Hindlimb muscle (tissue), 1 donor: ENCODE measurements at regions not wholly inside any gene's neighbourhood (a gene's known extent, or its start where the extent isn't known, plus 50 kb on each side); places are given as distances from the start of the nearest gene placed in this dataset.

ENCODE experiments used
- DNase-seq: peaks from one replicate; pipeline ENCODE4 v3.0.0-alpha.2; 2013

DNA sequence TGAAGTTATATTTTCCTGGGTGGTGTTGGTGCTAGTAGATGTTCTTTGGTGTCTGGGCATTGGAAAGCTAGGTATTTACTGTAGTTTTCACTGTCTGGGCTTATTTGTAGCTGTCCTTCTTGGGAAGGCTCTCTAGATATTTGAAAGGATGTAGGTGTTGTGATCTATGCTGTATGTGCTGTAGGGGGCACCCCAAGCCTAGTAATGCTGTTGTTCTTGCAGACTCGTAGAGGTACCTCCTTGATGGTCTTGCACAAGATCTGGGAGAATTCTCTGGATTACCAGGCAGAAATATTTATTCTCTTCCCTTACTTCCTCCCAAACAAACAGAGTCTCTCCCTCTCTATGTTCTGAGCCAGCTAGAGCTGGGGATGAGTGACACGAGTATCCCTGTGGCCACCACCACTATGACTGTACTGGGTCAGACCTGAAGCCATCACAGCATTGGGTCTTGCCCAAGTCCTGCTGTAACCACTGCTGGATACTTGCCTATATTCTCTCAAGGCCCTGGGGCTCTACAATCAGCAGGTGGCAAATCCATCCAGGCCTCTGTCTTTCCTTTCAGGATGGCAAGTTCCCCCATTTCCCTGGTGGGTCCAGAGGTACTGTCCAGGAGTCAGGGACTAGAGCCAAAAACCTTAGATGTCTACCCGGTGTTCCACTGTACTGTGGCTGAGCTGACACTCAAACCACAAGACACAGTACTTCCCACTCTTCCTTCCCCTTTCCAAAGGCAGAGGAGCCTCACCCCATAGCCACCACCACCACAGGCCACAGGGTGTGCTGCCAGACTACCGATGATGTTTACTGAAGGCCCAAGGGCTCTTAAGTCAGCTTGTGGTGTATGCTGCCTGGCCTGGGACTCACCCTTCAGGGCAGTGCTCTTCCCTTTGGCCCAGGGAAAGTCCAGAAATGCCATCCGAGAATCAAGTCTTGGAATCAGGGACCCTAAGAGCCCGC lies 195.2 kb upstream of the DPPA4 start:
- DNase-seq, result peak; percentile 33

DNA sequence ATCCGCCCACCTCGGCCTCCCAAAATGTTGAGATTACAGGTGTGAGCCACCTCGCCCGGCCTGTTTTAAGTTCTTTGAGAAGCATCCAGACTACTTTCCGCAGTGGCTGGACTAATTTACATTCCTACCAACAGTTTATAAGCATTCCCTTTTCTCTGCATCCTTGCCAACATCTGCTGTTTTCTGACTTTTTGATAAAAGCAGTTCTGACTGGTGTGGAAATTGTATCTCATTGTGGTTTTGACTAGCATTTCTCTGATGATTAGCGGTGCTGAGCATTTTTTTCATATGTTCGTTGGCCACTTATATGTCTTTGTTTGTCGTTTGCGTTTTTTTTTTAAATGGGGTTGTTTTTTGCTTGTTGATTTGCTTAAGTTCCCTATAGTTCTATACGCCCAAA lies 208.4 kb upstream of the DPPA4 start:
- no peak for DNase-seq

DNA sequence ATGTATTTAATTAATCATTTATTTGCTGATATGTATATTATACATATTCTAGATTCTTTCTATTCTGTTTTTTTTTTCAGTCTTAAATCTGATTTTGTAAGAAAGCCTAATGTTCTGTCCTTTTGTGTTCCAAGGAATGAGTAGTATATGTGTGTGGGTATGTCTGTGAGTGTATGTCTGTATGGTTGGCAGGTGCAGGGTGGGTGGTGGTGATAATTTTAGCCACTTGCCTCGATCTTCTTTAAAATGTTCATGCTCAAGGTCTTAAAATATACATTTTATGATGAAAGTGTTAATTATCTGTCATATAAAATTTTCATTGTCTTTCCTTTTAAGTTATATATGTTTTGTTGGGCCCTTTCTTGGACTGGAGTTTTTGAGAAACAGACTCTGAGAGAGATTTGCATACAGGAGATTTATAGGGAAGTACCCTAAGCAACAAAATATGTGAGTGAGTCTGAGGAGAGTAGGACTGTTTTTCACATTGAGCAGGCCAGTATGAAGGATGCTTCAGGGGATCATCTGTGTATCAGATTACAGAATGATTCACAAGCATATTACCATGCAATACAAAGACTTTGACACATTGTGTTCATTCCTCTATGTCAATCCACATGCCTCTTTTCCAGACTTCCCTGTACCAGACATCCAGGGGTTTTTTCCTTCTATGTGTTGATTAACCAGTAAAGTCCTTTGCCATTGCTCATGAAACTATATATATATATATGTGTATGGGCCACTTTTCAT lies 211.0 kb upstream of the DPPA4 start:
- no peak for DNase-seq

DNA sequence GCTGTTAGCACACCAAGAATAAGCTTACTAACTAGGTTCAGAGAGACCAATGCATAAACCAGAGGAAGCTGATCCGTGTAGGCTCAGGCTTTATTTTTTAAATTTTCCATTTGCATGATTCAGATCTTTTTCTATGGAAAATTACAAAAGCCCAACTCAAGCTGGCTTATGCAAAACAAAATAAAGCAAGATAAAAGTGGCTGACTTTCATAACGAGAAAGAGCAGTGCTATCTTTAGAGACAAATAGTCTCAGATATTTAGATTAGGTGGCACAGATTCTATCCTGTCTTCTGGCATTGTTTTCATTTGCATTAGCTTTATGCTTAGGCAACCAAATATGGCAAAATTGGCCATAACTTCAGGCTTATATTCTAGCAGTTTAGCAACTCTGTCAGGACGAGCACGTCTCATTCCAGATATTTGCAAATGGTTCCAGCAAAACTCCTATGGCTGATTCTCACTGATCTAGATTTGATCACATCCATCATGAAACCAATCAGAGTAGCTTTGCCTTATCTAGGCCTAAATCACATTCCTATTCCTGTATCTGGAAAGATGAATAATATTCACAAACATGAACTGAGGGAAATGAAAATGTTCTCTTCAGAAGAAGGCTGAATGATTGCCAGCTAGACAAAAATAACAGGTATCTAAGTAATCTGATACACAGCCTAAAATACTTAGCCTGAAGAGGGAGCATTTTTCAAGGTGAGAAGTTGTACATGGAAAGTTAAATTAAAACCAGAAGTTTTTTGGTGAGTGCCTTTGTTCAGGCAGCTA lies 216.4 kb upstream of the DPPA4 start:
- DNase-seq, result no peak

DNA sequence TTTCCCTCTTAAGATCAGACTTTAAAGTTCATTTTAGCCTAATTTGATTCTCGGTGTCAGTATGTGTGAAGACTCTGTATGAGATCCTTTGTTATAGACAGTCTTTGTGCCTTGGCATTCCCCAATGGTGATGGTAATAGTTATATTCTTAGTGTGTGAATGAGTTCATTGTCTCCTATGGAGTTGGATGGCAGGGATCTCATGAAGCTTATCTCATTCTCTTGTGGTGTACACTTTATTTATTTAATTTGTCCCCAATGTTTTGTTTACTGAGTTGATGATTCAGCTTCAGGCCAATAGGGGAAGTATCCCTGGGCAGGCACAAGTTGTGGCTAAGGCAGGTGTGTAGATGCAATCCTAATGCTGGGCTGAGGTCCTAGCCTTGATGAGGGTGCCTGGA lies 222.0 kb upstream of the DPPA4 start:
- DNase-seq, result no peak

DNA sequence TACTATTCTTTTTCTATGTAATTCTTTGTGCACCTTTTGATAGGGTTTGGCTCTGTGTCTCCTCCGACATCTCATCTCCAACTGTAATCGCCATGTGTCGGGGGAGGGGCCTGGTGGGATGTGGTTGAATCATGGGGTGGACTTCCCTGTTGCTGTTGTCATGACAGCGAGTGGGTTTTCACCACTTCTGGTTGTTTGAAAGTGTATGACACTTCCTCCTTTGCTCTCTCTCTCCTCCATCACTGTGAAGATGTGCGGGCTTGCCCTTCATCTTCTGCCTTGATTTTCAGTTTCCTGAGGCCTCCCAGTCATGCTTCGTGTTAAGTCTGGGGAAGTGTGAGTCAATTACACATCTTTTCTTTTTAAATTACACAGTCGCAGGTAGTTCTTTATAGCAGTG lies 225.8 kb upstream of the DPPA4 start:
- DNase-seq, result no peak

DNA sequence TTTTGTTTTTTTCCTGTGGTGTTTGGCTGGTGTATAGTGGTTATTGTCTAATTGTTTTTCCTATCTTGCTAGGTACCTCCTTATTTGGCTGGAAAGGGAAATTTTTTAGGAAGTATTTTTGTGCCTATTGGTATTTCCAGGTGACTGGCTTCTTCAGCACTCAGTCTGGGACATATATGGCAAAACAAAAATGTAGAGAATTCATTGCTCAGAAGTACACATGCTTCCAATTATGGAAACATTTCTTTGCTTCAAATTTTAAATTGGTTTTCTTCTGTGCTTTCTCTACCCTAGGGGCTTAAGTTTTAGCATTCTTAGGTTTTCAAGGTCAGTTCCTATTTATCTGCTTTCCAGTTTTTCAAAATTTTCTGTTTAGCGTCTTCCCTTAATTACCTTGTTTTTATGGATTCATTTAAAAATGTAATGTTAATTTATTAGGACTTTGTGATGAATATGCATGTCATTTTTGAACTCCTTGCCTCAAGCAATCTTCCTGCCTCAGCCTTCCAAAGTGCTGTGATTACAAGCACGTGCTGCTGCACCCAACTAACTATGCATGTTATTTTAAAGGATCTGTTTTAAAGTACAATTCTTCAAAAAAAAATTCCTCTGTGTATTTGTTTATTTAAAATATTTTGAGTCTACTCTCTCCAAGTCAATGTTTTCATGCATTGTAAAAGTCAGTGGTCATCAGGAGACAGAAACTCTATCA lies 231.9 kb upstream of the DPPA4 start:
- DNase-seq, result no peak

DNA sequence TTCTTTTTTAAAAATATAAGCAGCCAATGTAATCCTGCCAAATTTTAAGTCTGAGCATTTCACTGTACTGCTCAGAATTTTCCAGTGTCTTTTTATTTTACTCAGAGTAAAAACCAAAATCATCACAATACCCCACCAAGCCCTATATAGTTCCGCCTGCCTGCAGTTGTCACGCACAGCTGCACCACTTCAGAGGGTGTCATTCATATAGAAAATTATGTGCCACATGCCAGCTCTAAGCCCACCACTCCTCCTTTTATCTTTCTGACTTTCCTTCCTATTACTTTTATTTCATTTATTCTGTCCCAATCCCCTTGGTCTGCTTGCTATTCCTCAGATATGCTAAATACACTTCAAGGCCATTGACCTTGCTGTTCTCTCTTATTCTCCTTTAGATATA lies 233.1 kb upstream of the DPPA4 start:
- no peak for DNase-seq

DNA sequence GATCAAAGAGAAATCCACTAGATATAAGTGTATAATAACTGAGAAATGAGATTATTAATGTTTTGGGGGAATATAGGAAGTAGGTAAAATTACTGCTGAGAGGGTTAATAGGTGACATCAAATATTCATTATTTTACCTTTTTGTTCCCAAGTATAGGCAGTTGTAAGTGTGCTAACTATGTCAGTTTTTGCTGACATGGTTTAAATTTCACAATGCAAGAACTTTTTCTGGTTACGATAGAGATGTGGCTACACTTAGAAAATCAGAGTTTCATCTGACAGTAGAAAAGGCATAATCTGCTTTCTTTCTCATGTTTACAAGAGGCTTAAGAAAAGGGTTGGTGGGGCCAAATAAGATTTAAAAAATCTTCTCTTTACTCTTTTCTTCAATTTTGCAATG lies 235.0 kb upstream of the DPPA4 start:
- DNase-seq, result no peak

DNA sequence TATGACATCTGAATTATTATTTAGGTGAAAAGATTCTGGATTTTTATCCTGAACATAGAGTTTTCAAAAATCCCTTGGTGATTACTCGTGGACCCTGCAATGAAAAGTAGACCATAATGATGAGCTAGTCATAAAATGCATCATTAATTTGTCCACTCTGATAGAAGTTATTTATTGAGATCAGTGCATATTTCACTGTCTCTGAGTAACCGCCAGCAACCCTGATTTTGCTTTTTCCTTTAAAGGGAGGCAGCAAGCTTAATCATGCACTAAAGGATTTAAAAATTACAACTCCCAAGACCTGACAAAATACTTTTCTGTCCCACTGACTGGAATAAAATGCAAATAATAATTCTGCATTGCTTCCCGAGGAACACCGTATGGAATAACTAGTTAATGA lies 259.6 kb upstream of the DPPA4 start:
- DNase-seq, result no peak

DNA sequence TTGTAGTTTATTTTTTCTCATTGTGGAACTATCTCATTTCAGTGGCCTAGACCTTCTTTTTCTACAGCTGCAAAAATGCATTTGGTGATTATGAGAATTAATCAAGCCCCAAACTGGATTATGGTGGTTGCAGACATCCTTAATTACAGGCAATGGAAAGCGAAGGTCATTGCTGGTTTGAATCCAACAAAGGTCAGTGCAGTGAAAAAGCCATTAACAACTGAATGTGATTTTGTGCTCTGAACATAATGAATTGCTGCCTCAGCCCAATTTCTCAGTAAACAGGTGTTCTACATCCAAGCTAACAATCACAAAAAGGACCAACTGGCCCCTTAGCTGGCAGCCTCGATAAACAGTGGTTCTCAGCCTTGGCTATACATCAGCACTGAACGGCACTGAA lies 260.1 kb upstream of the DPPA4 start:
- no peak for DNase-seq

DNA sequence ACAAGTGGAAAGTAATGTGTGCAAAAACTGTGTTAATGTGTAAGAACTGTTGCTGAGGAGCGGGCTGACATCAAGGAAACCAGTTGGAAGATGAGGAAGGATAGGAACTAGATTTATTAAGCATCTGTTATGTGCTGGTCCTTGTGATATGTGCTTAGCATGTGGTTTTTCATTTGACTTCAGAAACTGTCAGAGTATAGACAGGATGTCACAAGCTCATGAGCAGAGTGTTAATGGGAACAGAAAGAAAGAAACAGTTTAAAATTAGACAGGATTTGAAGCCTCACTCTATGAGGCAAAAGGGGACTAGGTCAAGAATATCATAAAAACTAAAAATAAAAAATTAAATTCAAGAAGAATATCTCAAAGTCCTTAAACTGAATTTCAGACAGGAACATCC lies 270.6 kb upstream of the DPPA4 start:
- DNase-seq, result no peak

DNA sequence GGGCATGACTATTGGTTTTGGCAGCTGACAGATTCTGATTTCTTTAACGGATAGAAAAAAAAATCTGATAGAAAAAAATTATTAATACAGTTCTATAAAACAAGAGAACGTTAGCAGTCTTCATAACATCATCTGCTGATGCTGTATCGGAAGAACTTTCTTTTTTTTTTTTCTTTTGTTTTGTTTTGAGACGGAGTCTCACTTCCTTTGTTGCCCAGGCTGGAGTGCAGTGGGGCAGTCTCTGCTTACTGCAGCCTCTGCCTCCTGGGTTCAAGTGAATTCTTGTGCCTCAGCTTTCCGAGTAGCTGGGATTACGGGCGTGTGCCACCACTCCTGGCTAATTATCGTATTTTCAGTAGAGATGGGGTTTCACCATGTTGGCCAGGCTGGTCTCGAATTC lies 271.2 kb upstream of the DPPA4 start:
- DNase-seq, result no peak

DNA sequence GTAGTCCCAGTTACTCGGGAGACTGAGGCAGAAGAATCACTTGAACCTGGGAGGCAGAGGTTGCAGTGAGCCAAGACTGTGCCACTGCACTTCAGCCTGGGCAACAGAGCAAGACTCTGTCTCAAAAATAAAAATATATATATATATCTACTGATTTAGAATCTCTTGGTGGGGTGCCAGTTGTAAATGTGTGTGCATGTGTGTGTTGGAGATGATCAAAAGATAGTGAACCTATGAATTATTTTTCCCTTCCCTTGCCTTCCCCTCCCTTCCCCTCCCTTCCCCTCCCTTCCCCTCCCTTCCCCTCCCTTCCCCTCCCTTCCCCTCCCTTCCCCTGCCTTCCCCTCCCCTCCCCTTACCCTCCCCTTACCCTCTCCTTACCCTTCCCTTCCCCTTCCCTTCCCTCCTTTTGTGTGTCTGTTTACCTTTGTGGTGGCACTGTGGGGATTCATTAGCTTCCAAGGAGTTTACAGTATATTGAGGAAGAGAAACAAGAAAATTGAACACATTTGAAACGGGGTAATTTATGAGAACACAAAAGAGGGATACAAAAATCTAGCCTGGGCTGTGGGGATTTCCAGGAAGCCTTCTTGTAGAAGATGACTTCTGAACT lies 281.5 kb upstream of the DPPA4 start:
- DNase-seq, result no peak

DNA sequence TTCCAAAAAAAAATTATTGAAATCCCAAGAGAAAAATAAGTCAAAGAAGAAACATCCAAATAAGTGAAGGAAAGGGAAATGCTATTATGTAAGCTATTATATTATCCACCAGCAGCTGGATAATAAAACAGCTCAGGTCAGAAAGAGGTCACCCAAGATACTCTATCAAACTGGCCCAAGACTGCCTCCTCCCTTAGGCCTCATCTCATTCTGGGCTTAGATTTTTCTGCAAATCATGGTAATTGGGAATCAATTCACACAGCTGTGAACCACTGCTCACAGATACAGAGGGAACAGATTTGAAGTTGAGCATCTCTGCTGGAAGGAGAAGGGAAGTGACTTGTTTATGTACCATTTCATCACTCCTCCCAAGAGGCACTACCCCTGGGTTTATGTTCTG lies 294.6 kb upstream of the DPPA4 start:
- peak; percentile 70 for DNase-seq

DNA sequence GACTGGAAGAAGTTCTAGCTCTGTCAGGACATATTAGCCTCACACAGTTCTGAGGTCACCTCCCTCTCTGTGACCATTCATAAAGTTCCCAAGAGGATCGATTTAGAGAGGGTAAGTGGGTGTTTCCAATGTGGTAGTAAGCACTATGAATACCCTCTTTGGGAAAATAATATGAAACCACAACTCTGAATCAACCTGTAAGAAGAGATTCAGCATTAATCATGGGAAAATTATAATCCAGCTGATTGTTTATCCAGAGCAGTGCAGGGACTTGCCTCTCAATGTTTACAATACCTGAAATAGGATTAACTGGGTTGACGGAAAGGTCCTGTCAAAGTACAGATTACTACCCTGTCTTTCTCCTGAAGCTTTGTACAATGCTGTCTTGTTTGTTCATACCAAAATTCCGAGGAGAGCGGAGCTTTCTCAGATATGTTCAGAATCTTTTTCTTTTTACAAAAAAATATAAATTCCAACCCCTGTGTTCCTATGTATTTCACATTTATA lies 302.9 kb upstream of the DPPA4 start:
- DNase-seq, result no peak

DNA sequence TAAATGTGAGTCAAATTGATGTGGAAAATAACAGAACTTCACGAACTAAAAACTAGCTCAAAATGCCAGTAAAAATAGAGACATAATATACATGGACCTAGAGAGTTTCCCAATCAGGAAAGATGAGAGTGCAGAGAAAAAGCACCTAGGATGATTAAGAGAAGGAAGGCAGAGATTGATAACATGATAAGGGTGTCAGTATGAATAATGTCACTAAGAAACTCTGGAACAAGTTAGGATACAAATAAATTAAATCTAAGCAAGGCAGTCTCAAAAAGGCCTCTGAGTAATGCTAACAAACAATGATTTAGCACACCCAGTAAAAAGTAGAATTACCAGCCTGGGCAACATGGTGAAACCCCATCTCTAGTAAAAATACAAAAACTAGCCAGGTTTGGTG lies 304.7 kb upstream of the DPPA4 start:
- DNase-seq, result no peak

DNA sequence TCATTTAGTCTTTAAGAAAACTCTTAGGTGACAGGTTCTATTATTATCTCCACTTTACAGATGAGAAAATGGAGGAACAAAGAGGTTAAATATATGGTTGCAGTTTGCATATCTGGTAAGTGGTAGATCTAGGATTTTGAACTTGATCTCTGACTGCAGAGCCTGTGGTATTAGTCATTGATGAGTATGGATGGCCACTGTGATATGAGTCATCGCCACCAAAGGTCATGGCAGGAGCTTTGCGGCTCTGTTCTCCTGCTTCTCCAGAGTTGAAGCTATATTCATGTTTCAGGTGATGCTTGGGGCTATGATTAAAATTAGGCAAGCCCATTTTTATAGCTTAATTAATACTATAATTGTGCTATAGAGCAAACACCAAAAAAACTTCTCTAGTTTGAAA lies 306.2 kb upstream of the DPPA4 start:
- no peak for DNase-seq

DNA sequence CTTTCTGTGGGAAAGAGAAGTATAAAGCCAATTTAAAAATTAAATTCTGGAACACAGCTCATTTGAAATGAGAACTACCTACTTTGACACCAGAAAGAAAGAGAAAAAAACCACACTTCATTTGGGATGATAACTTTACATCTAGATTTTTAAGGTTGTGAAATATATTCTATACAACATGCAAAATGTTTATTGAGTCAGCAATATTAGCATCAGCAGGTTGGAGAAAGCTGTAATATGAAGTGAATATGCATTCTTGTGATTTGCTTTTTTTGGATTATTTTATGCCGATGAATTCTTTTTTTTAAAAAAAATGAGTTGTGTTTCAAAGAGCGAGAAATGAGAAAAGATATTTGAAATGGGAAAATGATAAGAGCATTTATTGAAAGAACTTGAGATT lies 307.0 kb upstream of the DPPA4 start:
- DNase-seq, result no peak

DNA sequence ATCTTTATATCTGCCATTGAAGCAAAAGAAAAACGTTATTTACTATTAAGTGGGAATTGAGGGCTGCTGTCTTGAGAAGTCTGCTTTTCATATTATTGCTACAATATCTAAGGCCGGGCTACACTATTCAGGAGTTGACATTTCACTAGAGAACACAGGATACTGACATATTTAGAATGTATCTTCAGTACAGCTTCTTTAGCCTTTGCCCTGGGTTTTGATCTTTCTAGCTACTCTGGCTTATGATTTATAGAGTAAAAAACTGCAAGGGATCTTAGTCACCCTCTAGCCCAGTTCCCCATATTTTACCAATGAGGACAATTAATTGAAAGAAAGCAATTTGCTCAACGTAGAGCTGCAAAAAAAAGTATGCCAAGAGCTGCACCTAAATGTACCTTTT lies 307.4 kb upstream of the DPPA4 start:
- no peak for DNase-seq

DNA sequence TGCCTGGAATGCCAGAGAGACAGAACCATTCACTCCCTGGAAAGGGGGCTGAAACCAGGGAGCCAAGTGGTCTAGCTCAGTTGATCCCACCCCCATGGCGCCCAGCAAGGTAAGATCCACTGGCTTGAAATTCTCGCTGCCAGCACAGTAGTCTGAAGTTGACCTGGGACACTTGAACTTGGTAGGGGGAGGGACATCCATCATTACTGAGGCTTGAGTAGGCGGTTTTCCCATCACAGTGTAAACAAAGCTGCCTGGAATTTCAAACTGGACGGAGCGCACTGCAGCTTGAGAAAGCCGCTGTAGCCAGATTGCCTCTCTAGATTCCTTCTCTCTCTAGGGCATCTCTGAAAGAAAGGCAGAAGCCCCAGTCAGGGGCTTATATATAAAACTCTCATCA lies 310.7 kb upstream of the DPPA4 start:
- no peak for DNase-seq

DNA sequence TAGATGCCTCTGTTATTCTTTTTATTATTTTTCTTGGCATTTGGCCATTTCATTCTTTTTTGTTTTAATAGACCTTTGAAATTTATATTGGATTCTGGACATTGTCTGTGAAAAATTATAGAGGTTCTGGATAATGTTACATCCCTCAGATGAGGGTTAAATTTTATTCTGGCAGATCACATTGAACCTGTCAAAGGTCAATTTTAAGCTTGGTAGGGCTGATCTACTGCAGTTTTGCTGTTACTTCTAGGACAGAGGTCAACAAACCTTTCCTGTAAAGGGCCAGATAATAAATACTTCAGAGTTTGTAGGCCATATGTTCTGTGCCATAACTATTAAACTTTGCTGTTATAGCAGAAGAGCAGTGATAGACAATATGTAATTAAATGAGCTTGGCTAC lies 318.9 kb upstream of the DPPA4 start:
- no peak for DNase-seq
